OCI-M2 (cell line): ENCODE measurements at regions not wholly inside any gene's neighbourhood (a gene's known extent, or its start where the extent isn't known, plus 50 kb on each side); places are given as distances from the start of the nearest gene placed in this dataset.

Source experiments
- DNase-seq: peaks from one replicate; lab custom pipeline; 2025; ENCODE audit not compliant: unreplicated experiment; lab: John Stamatoyannopoulos, UW

DNA sequence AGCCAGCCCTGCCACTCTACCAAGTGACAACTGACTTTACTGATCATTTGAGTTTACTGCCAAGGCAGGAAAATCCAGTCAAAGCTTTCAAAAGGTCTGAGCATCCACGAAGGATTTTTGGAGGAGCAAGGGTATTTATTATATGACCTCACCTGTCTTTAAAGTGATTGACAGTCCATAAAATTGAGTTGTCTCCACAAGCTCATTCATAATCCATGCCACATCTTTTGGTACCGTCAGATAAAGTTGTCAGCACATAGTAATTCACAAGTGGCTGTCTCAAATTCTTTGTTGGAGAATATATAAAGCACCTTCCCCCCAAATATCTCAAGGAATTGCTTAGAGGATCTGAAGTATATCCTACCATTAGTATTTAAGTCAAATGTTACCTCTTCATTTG, 240.5 kb downstream of the METTL4 start:
- DNase-seq = no peak

DNA sequence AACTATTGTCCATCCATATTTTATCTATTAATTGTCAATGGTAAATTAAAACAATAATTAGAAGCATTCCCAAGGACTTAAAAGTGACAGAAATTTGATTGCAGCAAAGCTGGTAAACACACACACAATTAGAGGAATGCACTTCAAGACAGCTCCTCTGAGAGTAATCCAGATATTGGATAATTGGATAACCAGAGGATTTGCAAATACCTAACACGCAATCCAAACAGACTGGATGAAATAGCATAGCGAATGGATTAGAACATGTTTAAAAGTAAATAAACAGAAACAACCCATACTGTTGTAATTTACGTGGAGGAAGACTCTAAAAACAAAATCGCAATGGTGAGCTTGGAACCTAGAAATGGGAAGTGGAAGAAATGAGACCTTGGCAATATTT, 239.8 kb downstream of the METTL4 start:
- DNase-seq = no peak

GRCh38 chr18:2336690-2337392, 234.5 kb downstream of the METTL4 start:
- no peak for DNase-seq

GRCh38 chr18:2337552-2338141, 233.7 kb downstream of the METTL4 start:
- DNase-seq = no peak

DNA sequence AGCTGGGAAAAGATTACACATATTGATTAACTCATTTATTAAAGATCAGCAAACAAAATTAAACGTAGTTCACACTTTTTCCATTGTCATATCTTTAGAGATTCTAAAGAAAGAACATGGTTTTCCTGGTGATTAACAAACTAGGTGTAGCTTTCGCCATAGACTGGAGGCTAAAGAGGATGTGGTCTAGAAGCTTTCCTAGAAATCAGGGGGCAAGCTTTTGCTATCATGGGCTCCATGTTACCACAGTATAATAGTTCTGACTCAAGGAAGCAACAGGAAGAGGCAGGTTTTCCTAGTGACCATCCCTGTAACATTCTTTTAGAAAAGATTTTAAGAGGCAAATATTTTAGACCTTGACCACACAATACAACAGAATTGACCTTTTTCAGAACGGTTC, 232.7 kb downstream of the METTL4 start:
- no peak for DNase-seq

- DNase-seq = no peak
Observed at GRCh38 chr18:2340335-2340734, 231.0 kb downstream of the METTL4 start.

GRCh38 chr18:2348003-2348402, 223.3 kb downstream of the METTL4 start:
- no peak for DNase-seq

- DNase-seq = no peak
Observed at GRCh38 chr18:2351126-2351850, 220.0 kb downstream of the METTL4 start.

DNA sequence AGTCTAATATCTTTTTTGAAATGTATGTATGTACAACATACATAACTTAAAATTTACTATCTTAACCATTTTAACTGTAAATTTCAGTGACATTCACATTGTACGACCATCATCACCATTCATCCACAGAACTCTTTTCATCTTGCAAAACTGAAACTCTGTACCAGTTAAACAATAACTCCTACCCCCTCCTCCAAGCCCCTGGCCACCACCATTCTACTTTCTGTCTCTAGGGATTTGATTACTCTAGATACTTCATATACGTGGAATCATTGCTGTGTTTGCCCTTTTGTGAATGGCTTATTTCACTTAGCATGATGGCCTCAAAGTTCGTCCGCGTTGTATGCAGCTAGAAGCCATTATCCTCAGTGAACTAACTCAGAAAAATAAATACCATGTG, 217.0 kb downstream of the METTL4 start:
- DNase-seq = no peak

- no peak for DNase-seq
Observed at GRCh38 chr18:2356906-2357305, 214.4 kb downstream of the METTL4 start.

GRCh38 chr18:2360861-2361260, 210.4 kb downstream of the METTL4 start:
- DNase-seq = no peak

DNA sequence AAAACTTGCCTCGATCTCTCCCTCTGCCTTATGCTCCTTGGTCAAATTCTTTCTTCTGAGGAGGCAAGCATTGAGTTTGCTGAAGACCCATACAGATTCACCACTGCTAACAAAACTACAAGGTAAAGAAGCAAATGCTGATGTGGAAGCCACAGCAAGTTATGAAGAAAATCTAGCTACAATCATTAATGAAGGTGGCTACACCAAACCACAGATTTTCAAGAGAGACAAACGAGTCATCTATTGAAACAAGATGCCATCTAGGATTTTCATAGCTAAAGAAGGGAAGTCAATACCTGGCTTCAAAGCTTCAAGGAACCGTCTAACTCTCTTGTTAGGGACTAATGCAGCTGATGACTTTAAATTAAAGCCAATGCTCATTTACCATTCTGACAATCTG, 203.2 kb downstream of the METTL4 start:
- DNase-seq = no peak

- no peak for DNase-seq
Observed at GRCh38 chr18:2376707-2377106, 194.6 kb downstream of the METTL4 start.

DNA sequence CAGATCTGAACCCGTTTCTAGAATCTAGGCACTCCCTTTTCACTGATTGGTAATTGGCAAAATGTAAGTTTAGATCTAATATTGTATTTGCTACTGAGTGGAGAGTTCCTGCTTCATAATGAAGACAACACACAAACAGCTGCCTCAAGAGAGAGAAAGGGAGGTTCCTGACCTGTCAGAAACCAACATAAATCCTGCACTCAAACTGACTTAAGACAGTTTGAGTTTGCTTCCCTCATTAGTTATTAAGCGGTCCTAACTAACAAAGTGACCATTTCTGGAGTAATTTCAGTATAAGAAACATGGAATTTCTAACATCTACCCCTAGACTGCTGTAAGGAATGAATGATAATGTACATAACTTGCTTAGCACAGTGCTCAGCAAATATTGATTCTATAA, 191.2 kb downstream of the METTL4 start:
- no peak for DNase-seq

DNA sequence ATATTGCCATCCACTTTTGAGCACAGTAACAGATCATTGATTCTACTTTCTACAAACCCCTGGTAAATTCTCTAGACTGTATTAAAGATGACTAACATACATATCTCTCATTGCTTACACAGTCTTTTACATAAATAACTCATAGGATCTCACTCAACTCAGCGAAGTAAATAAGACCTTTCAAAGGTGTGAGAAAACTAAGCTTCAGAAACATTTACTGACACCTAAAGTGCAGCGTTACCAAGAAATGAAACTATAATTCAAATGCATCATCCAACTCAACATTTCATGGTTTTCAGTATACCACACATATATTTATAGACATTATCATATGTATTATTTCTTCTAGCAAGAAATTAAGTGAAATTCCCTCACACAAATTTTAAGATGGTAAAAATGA, 189.8 kb downstream of the METTL4 start:
- DNase-seq = no peak

GRCh38 chr18:2387588-2387987, 183.7 kb downstream of the METTL4 start:
- no peak for DNase-seq

DNA sequence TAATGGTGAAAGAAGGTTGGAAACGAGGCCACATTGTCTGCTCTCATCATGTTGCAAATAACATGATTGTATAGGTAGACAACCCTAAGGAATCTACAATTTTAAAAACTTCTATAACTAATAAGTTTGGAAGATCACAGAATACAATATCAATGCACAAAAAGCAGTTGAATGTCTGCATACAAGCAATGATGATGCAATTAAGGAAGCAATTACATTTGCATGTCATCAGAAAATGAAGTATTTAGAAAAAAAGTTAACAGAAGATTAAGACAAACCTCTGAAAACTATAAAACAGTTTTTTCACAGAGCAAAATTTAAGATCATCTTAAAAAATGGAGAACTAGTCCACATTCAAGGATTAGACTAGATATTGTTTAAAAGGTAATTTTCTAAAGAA, 181.1 kb downstream of the METTL4 start:
- no peak for DNase-seq

GRCh38 chr18:2391470-2391869, 179.8 kb downstream of the METTL4 start:
- no peak for DNase-seq

GRCh38 chr18:2392446-2392845, 178.9 kb downstream of the METTL4 start:
- DNase-seq = no peak

GRCh38 chr18:2394684-2395083, 176.6 kb downstream of the METTL4 start:
- DNase-seq = no peak

DNA sequence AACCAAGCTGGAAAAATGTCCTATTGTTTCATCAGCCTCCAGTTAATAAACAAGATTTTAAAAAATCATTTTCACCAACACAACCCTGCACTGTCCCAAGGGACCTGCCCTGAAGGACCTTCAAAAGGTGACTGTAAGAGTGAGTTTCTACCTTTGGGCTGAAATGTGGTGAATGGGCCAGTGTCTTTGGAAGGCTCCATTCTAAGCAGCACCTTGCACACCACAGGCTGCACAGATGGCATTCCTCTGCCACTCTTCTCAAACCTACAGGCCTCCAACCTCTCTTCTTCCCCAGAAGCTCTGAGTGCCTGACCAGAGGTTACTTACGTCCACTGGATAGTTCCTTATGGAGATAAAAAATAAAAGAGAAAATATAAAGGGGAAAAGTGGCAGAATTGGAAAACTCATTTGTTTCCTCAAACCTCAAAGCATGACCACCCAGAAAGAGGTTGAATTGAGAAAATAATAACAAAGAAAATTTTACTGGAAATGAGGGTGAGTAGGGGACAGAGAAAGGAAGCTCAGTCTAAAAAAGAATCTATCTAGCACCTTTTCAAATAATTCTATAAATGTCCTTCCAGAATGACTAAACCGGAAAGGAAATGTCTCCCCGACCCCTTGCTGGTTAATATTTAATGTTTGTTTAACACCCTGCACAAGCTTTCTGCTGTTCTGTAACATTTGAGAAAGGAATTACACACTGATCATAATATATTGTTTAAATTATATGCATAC, 175.7 kb downstream of the METTL4 start:
- DNase-seq = no peak

GRCh38 chr18:2396162-2396505, 175.2 kb downstream of the METTL4 start:
- no peak for DNase-seq
